CD14-positive monocyte (primary cell): ENCODE measurements at regions not wholly inside any gene's neighbourhood (a gene's known extent, or its start where the extent isn't known, plus 50 kb on each side); places are given as distances from the start of the nearest gene placed in this dataset.

Source experiments
- DNase-seq, 3 donors: peaks; one replicate each; pipeline ENCODE4 v3.0.0-alpha.2; 2011 to 2022
- H2AFZ ChIP-seq: 2 replicates; pipeline ENCODE4 v1.6.0; 2012; ENCODE audit warnings: mild to moderate bottlenecking, low read depth, low read length, inconsistent platforms; ENCODE audit not compliant: insufficient read depth, poor library complexity, severe bottlenecking
- H3K27ac ChIP-seq, 2 donors: 1 replicate in 1 of 2; 2 replicates in 1 of 2; pipeline ENCODE4 v1.5.1; 2012 to 2013; ENCODE audit warnings: low read length in 2 of 2, control low read depth in 1 of 2, inconsistent platforms in 1 of 2, low read depth in 1 of 2, mild to moderate bottlenecking in 1 of 2
- H3K27me3 ChIP-seq, 2 donors: one replicate each; pipeline versions ENCODE4 v1.6.0 to v1.6.1; 2011 to 2013; ENCODE audit warnings: low read length in 2 of 2; ENCODE audit not compliant: control insufficient read depth in 2 of 2, insufficient read depth in 2 of 2
- H3K36me3 ChIP-seq, 2 donors: replicated peaks in 1 of 2; 1 replicate in 1 of 2; 2 replicates in 1 of 2; pipeline versions ENCODE4 v1.5.1 to v1.6.1; 2012 to 2013; ENCODE audit warnings: low read length in 2 of 2, control low read depth in 1 of 2, inconsistent platforms in 1 of 2, mild to moderate bottlenecking in 1 of 2; ENCODE audit not compliant: insufficient read depth in 2 of 2, control insufficient read depth in 1 of 2
- H3K4me1 ChIP-seq, 2 donors: 1 replicate in 1 of 2; 2 replicates in 1 of 2; pipeline versions ENCODE4 v1.5.1 to v1.6.1; 2012 to 2013; ENCODE audit warnings: low read length in 2 of 2, control low read depth in 1 of 2, inconsistent platforms in 1 of 2, mild to moderate bottlenecking in 1 of 2, moderate library complexity in 1 of 2; ENCODE audit not compliant: insufficient read depth in 2 of 2, control insufficient read depth in 1 of 2
- H3K4me2 ChIP-seq: replicated peaks from 2 replicates; pipeline ENCODE3; 2012; ENCODE audit warnings: low read length, moderate library complexity, mild to moderate bottlenecking; ENCODE audit not compliant: poor library complexity, severe bottlenecking; ENCODE audit errors: extremely low read depth
- H3K4me3 ChIP-seq, 3 experiments: fragments of 200-600 bp in 1 of 3; sonication (generic) in 1 of 3; replicated peaks in 1 of 3; 1 replicate in 2 of 3; 2 replicates in 1 of 3; pipeline ENCODE4 v1.5.1; 2011 to 2013; ENCODE audit warnings: low read length in 3 of 3, mild to moderate bottlenecking in 3 of 3, control low read depth in 2 of 3, low read depth in 2 of 3, inconsistent platforms in 1 of 3, moderate library complexity in 1 of 3
- H3K79me2 ChIP-seq: 2 replicates; pipeline ENCODE4 v1.6.0; 2012; ENCODE audit warnings: mild to moderate bottlenecking, control low read depth, inconsistent platforms, low read length, moderate library complexity; ENCODE audit not compliant: insufficient read depth
- H3K9ac ChIP-seq: 2 replicates; pipeline ENCODE4 v1.6.0; 2017; ENCODE audit warnings: low read length, mild to moderate bottlenecking; ENCODE audit not compliant: insufficient read depth, poor library complexity, severe bottlenecking
- H3K9me3 ChIP-seq, 2 donors: replicated peaks in 1 of 2; 1 replicate in 1 of 2; 2 replicates in 1 of 2; pipeline versions ENCODE4 v1.5.1 to v1.6.1; 2012 to 2013; ENCODE audit warnings: low read length in 2 of 2, control low read depth in 1 of 2; ENCODE audit not compliant: control insufficient read depth in 1 of 2, insufficient read depth in 1 of 2
- H4K20me1 ChIP-seq: 2 replicates; pipeline ENCODE4 v1.6.0; 2012; ENCODE audit warnings: mild to moderate bottlenecking, low read length, control low read depth, moderate library complexity; ENCODE audit not compliant: insufficient read depth
- H3K27ac Mint-ChIP-seq, 7 donors: one replicate each; pipeline ENCODE4 v1.8.0; 2020; ENCODE audit warnings: mild to moderate bottlenecking in 7 of 7, mixed read lengths in 7 of 7, moderate library complexity in 6 of 7, inconsistent platforms in 2 of 7
- H3K27me3 Mint-ChIP-seq, 3 donors: one replicate each; pipeline ENCODE4 v1.8.0; 2021 to 2022; ENCODE audit warnings: low read depth in 3 of 3, mild to moderate bottlenecking in 3 of 3, mixed read lengths in 3 of 3, moderate library complexity in 3 of 3, inconsistent platforms in 1 of 3
- H3K36me3 Mint-ChIP-seq, 2 donors: one replicate each; pipeline ENCODE4 v1.8.0; 2020; ENCODE audit warnings: mixed read lengths in 2 of 2, inconsistent platforms in 1 of 2, mild to moderate bottlenecking in 1 of 2
- H3K4me1 Mint-ChIP-seq: one replicate; pipeline ENCODE4 v1.8.0; 2020; ENCODE audit warnings: mild to moderate bottlenecking, mixed read lengths
- H3K4me3 Mint-ChIP-seq, 2 donors: one replicate each; pipeline ENCODE4 v1.8.0; 2020; ENCODE audit warnings: mild to moderate bottlenecking in 2 of 2, mixed read lengths in 2 of 2, moderate library complexity in 1 of 2
- H3K9me3 Mint-ChIP-seq, 7 donors: one replicate each; pipeline ENCODE4 v1.8.0; 2020 to 2022; ENCODE audit warnings: mixed read lengths in 7 of 7, mild to moderate bottlenecking in 6 of 7, moderate library complexity in 6 of 7, inconsistent platforms in 2 of 7
- WGBS: methylation state at CpG from one replicate; pipeline ENCODE4 v1.1.5; 2013; ENCODE audit warnings: missing lambda C conversion rate; ENCODE audit not compliant: insufficient coverage; 5-methylcytosine and 5-hydroxymethylcytosine counted together
- intact Hi-C, 2 donors: fragments of 100-400 bp; cut with micrococcal nuclease; formaldehyde crosslinking; loops; one replicate each; pipeline versions ENCODE4 v1.15.0 to v1.15.1; 2023
- TF ChIP-seq, protein P1 (sequence below): fragments of 200-600 bp; IDR thresholded peaks from one replicate; pipeline ENCODE4 v1.8.0; 2022; ENCODE audit warnings: antibody characterized with exemption, mild to moderate bottlenecking

DNA sequence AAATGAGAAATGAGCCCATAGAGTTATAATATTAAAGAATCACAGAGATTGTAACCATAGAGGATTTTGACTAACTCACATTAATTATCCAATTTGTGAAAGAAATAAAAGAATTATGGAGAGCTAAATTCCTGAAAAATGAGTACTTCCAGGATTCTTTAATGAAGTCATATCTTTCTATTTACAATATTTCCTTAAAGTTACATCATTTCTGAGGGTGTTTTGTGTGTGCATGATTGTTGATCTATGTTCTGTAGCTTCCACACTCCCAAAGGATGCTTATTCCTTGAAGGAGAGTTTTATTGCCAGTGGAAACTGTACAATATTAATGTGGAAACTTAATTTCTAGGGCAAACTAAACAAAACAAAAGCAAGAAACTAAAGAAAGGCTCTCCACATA, 299.6 kb downstream of the MDFIC start:
- Histone ChIP-seq H4K20me1 (no peaks in the 10 kb centered on the region), H3K79me2 (no peaks in the 10 kb centered on the region), H3K36me3 (no peaks in the 10 kb centered on the region), H3K27ac (no peak overlapping the region), H3K4me3 (no peak overlapping the region), H2AFZ (no peak overlapping the region), H3K9ac (no peak overlapping the region), H3K4me2 (no peak overlapping the region), H3K4me1 (no peaks in the 10 kb centered on the region), H3K27me3 (no peaks in the 10 kb centered on the region), H3K9me3 (no peaks in the 10 kb centered on the region)
- H3K4me3 Mint-ChIP-seq, result no peak overlapping the region
- TF ChIP-seq, protein P1, sequence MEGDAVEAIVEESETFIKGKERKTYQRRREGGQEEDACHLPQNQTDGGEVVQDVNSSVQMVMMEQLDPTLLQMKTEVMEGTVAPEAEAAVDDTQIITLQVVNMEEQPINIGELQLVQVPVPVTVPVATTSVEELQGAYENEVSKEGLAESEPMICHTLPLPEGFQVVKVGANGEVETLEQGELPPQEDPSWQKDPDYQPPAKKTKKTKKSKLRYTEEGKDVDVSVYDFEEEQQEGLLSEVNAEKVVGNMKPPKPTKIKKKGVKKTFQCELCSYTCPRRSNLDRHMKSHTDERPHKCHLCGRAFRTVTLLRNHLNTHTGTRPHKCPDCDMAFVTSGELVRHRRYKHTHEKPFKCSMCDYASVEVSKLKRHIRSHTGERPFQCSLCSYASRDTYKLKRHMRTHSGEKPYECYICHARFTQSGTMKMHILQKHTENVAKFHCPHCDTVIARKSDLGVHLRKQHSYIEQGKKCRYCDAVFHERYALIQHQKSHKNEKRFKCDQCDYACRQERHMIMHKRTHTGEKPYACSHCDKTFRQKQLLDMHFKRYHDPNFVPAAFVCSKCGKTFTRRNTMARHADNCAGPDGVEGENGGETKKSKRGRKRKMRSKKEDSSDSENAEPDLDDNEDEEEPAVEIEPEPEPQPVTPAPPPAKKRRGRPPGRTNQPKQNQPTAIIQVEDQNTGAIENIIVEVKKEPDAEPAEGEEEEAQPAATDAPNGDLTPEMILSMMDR, result no peak
- no peak overlapping the region for H3K27ac Mint-ChIP-seq
- no peaks in the 10 kb centered on the region for H3K9me3 Mint-ChIP-seq
- no peak for DNase-seq
- no peaks in the 10 kb centered on the region for H3K36me3 Mint-ChIP-seq
- H3K4me1 Mint-ChIP-seq, result no peaks in the 10 kb centered on the region
- H3K27me3 Mint-ChIP-seq, result peaks cover 0 to 2% (median 0%) of the 10 kb centered on the region in 3 donors
- intact Hi-C loops, result no loop called here

- Histone ChIP-seq H3K36me3 (no peaks in the 10 kb centered on the region), H3K79me2 (no peaks in the 10 kb centered on the region), H3K4me2 (no peak overlapping the region), H3K27me3 (no peaks in the 10 kb centered on the region), H3K4me1 (no peaks in the 10 kb centered on the region), H3K4me3 (no peak overlapping the region), H3K27ac (no peak overlapping the region), H3K9ac (no peak overlapping the region), H2AFZ (no peak overlapping the region), H4K20me1 (no peaks in the 10 kb centered on the region), H3K9me3 (no peaks in the 10 kb centered on the region)
- Mint-ChIP-seq H3K27ac (no peak overlapping the region), H3K4me1 (no peaks in the 10 kb centered on the region), H3K4me3 (no peak overlapping the region), H3K27me3 (peaks cover 0 to 2% (median 0%) of the 10 kb centered on the region in 3 donors), H3K36me3 (no peaks in the 10 kb centered on the region), H3K9me3 (peaks cover 0 to 2% (median 0%) of the 10 kb centered on the region in 7 donors)
- DNase-seq, result no peak
- no CpG with 5 or more reads among the region's 1 CpG for WGBS
- TF ChIP-seq, protein P1, result no peak
- intact Hi-C loops, result loop anchor here in 1 of 2 donors (10.0 kb wide), 1 partner anchor 353 kb away; no protein-coding TSS in a partner anchor
These were observed 296.2 kb downstream of the MDFIC start for GRCh38 chr7:115218076-115218475.
